H1 (cell line): ENCODE measurements at regions not wholly inside any gene's neighbourhood (a gene's known extent, or its start where the extent isn't known, plus 50 kb on each side); places are given as distances from the start of the nearest gene placed in this dataset.

Experiments used
- CTCF ChIA-PET: fragments of 300-600 bp; sonication (Branson Sonifier 250); formaldehyde crosslinking; loops from one replicate; lab custom pipeline; 2021; ENCODE audit not compliant: partially characterized antibody; lab: Charles Lee
- POLR2A ChIA-PET: fragments of 300-600 bp; sonication (Branson Sonifier 250); formaldehyde crosslinking; loops from one replicate; lab custom pipeline; 2021; ENCODE audit warnings: inconsistent platforms; ENCODE audit not compliant: partially characterized antibody; lab: Charles Lee
- DNase-seq, 2 experiments: peaks; one replicate each; pipeline versions ENCODE4 v3.0.0 to v3.0.0-alpha.2; 2010 to 2022; ENCODE audit warnings: low spot score in 2 of 2, low read depth in 1 of 2, mixed read lengths in 1 of 2
- FAIRE-seq: peaks from 2 replicates; lab custom pipeline; 2011; peaks lifted over from hg19 to GRCh38; lab: Jason Lieb, UNC
- H2AFZ ChIP-seq: 2 replicates; pipeline ENCODE4 v1.8.1; 2012; ENCODE audit warnings: low read length, inconsistent platforms
- H2AK5ac ChIP-seq: 2 replicates; pipeline ENCODE4 v1.6.1; 2013; ENCODE audit warnings: low read depth, low read length
- H2BK120ac ChIP-seq: replicated peaks from 2 replicates; pipeline ENCODE3; 2013; ENCODE audit warnings: low read depth, low read length, inconsistent platforms
- H2BK12ac ChIP-seq: 2 replicates; pipeline ENCODE4 v1.6.1; 2013; ENCODE audit warnings: low read depth, low read length
- H2BK15ac ChIP-seq: 2 replicates; pipeline ENCODE4 v1.6.1; 2013; ENCODE audit warnings: low read length
- H2BK20ac ChIP-seq: 2 replicates; pipeline ENCODE4 v1.6.1; 2013; ENCODE audit warnings: low read length
- H2BK5ac ChIP-seq: 2 replicates; pipeline ENCODE4 v1.6.1; 2013; ENCODE audit warnings: low read depth, low read length
- H3K14ac ChIP-seq: 2 replicates; pipeline ENCODE4 v1.6.1; 2013; ENCODE audit warnings: inconsistent platforms; ENCODE audit not compliant: insufficient read length
- H3K18ac ChIP-seq: 2 replicates; pipeline ENCODE4 v1.6.1; 2013; ENCODE audit warnings: low read length; ENCODE audit errors: extremely low read depth
- H3K23ac ChIP-seq: 2 replicates; pipeline ENCODE4 v1.6.1; 2013; ENCODE audit warnings: inconsistent platforms; ENCODE audit not compliant: insufficient read length
- H3K23me2 ChIP-seq: 2 replicates; pipeline ENCODE4 v1.6.1; 2013; ENCODE audit warnings: low read depth, low read length
- H3K27ac ChIP-seq: 2 replicates; pipeline ENCODE4 v1.6.1; 2011; ENCODE audit warnings: low read depth, low read length, inconsistent platforms
- H3K27me3 ChIP-seq, 4 experiments: replicated peaks in 1 of 4; 1 replicate in 1 of 4; 2 replicates in 3 of 4; pipeline versions ENCODE4 v1.6.1 to v1.8.1; 2011 to 2013; ENCODE audit warnings: low read length in 3 of 4, mild to moderate bottlenecking in 3 of 4, inconsistent platforms in 2 of 4, mixed read lengths in 2 of 4, moderate library complexity in 1 of 4; ENCODE audit not compliant: control insufficient read depth in 3 of 4, insufficient read depth in 3 of 4; ENCODE audit errors: extremely low read depth in 1 of 4
- H3K36me3 ChIP-seq, 4 experiments: 2 replicates each; pipeline versions ENCODE4 v1.6.1 to v1.8.1; 2011 to 2013; ENCODE audit warnings: mild to moderate bottlenecking in 4 of 4, low read length in 3 of 4, moderate library complexity in 2 of 4, control low read depth in 1 of 4, inconsistent platforms in 1 of 4; ENCODE audit not compliant: insufficient read depth in 4 of 4, control insufficient read depth in 2 of 4
- H3K4ac ChIP-seq: replicated peaks from 2 replicates; pipeline ENCODE3; 2013; ENCODE audit warnings: low read length, low read depth, mixed read lengths, inconsistent platforms; ENCODE audit not compliant: insufficient read length
- H3K4me1 ChIP-seq, 4 experiments: replicated peaks in 1 of 4; 1 replicate in 1 of 4; 2 replicates in 3 of 4; pipeline versions ENCODE4 v1.6.1 to v1.8.1; 2011 to 2013; ENCODE audit warnings: low read length in 3 of 4, inconsistent platforms in 2 of 4, mixed read lengths in 1 of 4; ENCODE audit not compliant: insufficient read depth in 4 of 4, control insufficient read depth in 3 of 4
- H3K4me2 ChIP-seq, 2 experiments: 2 replicates each; pipeline versions ENCODE4 v1.6.1 to v1.8.1; 2011 to 2013; ENCODE audit warnings: low read depth in 2 of 2, low read length in 2 of 2, control low read depth in 1 of 2, inconsistent platforms in 1 of 2, mild to moderate bottlenecking in 1 of 2; ENCODE audit not compliant: insufficient read depth in 1 of 2
- H3K4me3 ChIP-seq, 4 experiments: fragments of 200-600, 300-600 bp in 1 of 4; sonication (generic), shearing (Covaris generic), sonication (Bioruptor Twin) in 1 of 4; 2 replicates each; pipeline versions ENCODE4 v1.5.1 to v1.8.1; 2011 to 2016; ENCODE audit warnings: low read length in 4 of 4, low read depth in 3 of 4, control low read depth in 2 of 4, inconsistent platforms in 2 of 4, mild to moderate bottlenecking in 2 of 4, mixed read lengths in 1 of 4, moderate library complexity in 1 of 4; ENCODE audit not compliant: insufficient read depth in 2 of 4; ENCODE audit errors: extremely low read depth in 1 of 4
- H3K56ac ChIP-seq: replicated peaks from 2 replicates; pipeline ENCODE3; 2013; ENCODE audit warnings: low read depth, mild to moderate bottlenecking, mixed read lengths, low read length, inconsistent platforms; ENCODE audit not compliant: insufficient read length
- H3K79me1 ChIP-seq: 2 replicates; pipeline ENCODE4 v1.6.1; 2013; ENCODE audit warnings: low read depth, low read length, control low read depth
- H3K79me2 ChIP-seq, 2 experiments: 2 replicates each; pipeline versions ENCODE4 v1.6.1 to v1.8.1; 2012 to 2013; ENCODE audit warnings: low read length in 2 of 2, mild to moderate bottlenecking in 2 of 2, inconsistent platforms in 1 of 2; ENCODE audit not compliant: insufficient read depth in 2 of 2, control insufficient read depth in 1 of 2
- H3K9ac ChIP-seq, 4 experiments: replicated peaks in 1 of 4; 1 replicate in 1 of 4; 2 replicates in 3 of 4; pipeline versions ENCODE4 v1.6.1 to v1.8.1; 2011 to 2013; ENCODE audit warnings: low read depth in 3 of 4, low read length in 3 of 4, control low read depth in 2 of 4, mild to moderate bottlenecking in 2 of 4, moderate library complexity in 2 of 4, inconsistent platforms in 1 of 4; ENCODE audit errors: extremely low read depth in 1 of 4
- H3K9me3 ChIP-seq, 2 experiments: 2 replicates each; pipeline versions ENCODE4 v1.6.1 to v1.8.1; 2012 to 2013; ENCODE audit warnings: mild to moderate bottlenecking in 2 of 2, moderate library complexity in 2 of 2, control low read depth in 1 of 2, inconsistent platforms in 1 of 2, low read depth in 1 of 2, low read length in 1 of 2, mixed read lengths in 1 of 2; ENCODE audit not compliant: insufficient read depth in 2 of 2
- H4K20me1 ChIP-seq, 2 experiments: replicated peaks in 1 of 2; 2 replicates each; pipeline versions ENCODE3 to v1.8.1; 2011 to 2013; ENCODE audit warnings: inconsistent platforms in 2 of 2, low read length in 2 of 2, mild to moderate bottlenecking in 1 of 2; ENCODE audit not compliant: insufficient read depth in 2 of 2, control insufficient read depth in 1 of 2
- H4K5ac ChIP-seq: 2 replicates; pipeline ENCODE4 v1.6.1; 2013; ENCODE audit warnings: low read length, low read depth, mixed read lengths, inconsistent platforms; ENCODE audit not compliant: insufficient read length
- H4K8ac ChIP-seq: 2 replicates; pipeline ENCODE4 v1.8.0; 2013; ENCODE audit warnings: mild to moderate bottlenecking, moderate library complexity, low read length, inconsistent platforms; ENCODE audit not compliant: insufficient read depth; ENCODE audit errors: extremely low read depth
- H4K91ac ChIP-seq: replicated peaks from 2 replicates; pipeline ENCODE3; 2013; ENCODE audit warnings: low read length, mixed read lengths, inconsistent platforms; ENCODE audit not compliant: insufficient read length
- EGR1 ChIP-seq: IDR thresholded peaks from 2 replicates; pipeline ENCODE4 v1.6.1; 2011; ENCODE audit warnings: low read depth, low read length, borderline replicate concordance
- EZH2 ChIP-seq: fragments of 200-600 bp; sonication (generic); IDR thresholded peaks from 2 replicates; pipeline ENCODE4 v1.7.1; 2012; ENCODE audit warnings: low read depth, mild to moderate bottlenecking, moderate library complexity, low read length, inconsistent platforms; ENCODE audit not compliant: severe bottlenecking
- GTF2F1 ChIP-seq: IDR thresholded peaks from 2 replicates; pipeline ENCODE4 v1.6.1; 2012; ENCODE audit warnings: low read depth, low read length, improper control_type of control experiment, borderline replicate concordance
- POLR2AphosphoS5 ChIP-seq: IDR thresholded peaks from 2 replicates; pipeline ENCODE4 v1.6.1; 2011; ENCODE audit warnings: low read depth, low read length
- SAP30 ChIP-seq: fragments of 300-600 bp; sonication (generic); IDR thresholded peaks from 2 replicates; pipeline ENCODE4 v1.7.1; 2012; ENCODE audit warnings: low read length, moderate library complexity, mild to moderate bottlenecking, inconsistent platforms; ENCODE audit not compliant: insufficient read depth, insufficient replicate concordance
- SIN3A ChIP-seq, 2 experiments: IDR thresholded peaks in 1 of 2; conservative IDR thresholded peaks in 1 of 2; 2 replicates each; pipeline ENCODE4 v1.6.1; 2011 to 2012; ENCODE audit warnings: low read length in 2 of 2, improper control_type of control experiment in 1 of 2, low read depth in 1 of 2, mild to moderate bottlenecking in 1 of 2
- SP1 ChIP-seq: IDR thresholded peaks from 2 replicates; pipeline ENCODE4 v1.6.1; 2011; ENCODE audit warnings: low read depth, low read length
- TEAD4 ChIP-seq: IDR thresholded peaks from 2 replicates; pipeline ENCODE4 v1.6.1; 2012; ENCODE audit warnings: low read depth, low read length, inconsistent platforms, mixed read lengths
- ZNF274 ChIP-seq: IDR thresholded peaks from 2 replicates; pipeline ENCODE4 v1.7.0; 2012; ENCODE audit warnings: low read length, borderline replicate concordance; ENCODE audit errors: extremely low read depth
- WGBS, 2 experiments: shearing (Covaris generic) in 1 of 2; methylation state at CpG; one replicate each; pipeline versions ENCODE4 v1.1.6 to v1.1.7; 2013 to 2015; ENCODE audit warnings: low lambda C conversion rate in 2 of 2, mixed read lengths in 2 of 2, inconsistent platforms in 1 of 2, low coverage in 1 of 2, missing lambda C conversion rate in 1 of 2; ENCODE audit not compliant: insufficient replicate concordance in 2 of 2, insufficient coverage in 1 of 2, insufficient read length in 1 of 2; ENCODE audit errors: extremely low coverage in 1 of 2, missing lambda C conversion rate in 1 of 2; 5-methylcytosine and 5-hydroxymethylcytosine counted together

DNA sequence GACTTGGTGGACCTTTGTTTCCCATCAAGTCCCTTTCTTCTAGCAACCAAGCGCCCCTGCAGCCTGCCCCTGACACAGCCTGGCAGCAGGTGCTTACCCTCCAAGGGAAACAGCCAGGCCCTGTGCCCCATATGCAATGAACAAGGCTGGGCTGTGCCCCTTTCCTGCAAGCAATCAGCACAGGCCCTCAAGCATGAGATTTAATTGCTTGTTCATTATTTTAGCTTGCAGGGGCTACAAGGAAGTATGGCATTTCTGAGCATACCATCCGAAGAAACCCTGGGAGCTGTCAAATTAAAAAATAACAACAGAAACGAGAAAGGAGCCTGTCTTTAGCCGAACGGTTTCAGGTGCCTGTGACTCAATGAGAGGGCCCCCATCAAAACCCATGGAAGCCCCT is 522.9 kb upstream of the ARID1B start:
- WGBS, 2 experiments = 88% methylated on average over 5 of the region's 5 CpGs; no CpG with 5 or more reads in 1 of the 2 experiments
- H2BK120ac ChIP-seq = no peak overlapping the region
- H3K23ac ChIP-seq = no peak overlapping the region
- H3K4me2 ChIP-seq = no peak overlapping the region
- no peak overlapping the region for H3K14ac ChIP-seq
- H3K4me1 ChIP-seq = no peaks in the 10 kb centered on the region
- H3K23me2 ChIP-seq = peaks cover 2% of the 10 kb centered on the region; the same call in 1 of the 2 replicates
- TF ChIP-seq GTF2F1 = no peak
- no peak for TF ChIP-seq ZNF274
- TF ChIP-seq POLR2AphosphoS5 = no peak
- TF ChIP-seq SIN3A (conservative IDR thresholded peaks at IDR 0.05 in 1 of 2, IDR thresholded peaks at IDR 0.05 in 1 of 2; ENCODE audit: low read depth in 1 of 2, low read length in 2 of 2) = no peak
- TF ChIP-seq EZH2 = no peak
- no peak for TF ChIP-seq EGR1
- TF ChIP-seq TEAD4 = no peak
- no peak for TF ChIP-seq SAP30
- no peak for TF ChIP-seq SP1
- FAIRE-seq (no peak), DNase-seq (no peak)
- H3K9me3 ChIP-seq = no peaks in the 10 kb centered on the region
- H3K27ac ChIP-seq = no peak overlapping the region
- no peak overlapping the region for H2AK5ac ChIP-seq
- no peak overlapping the region for H2BK15ac ChIP-seq
- H3K56ac ChIP-seq = no peak overlapping the region
- no peaks in the 10 kb centered on the region for H3K79me1 ChIP-seq
- H3K9ac ChIP-seq = no peak overlapping the region
- no peak overlapping the region for H2BK5ac ChIP-seq
- H4K5ac ChIP-seq = no peak overlapping the region
- H3K36me3 ChIP-seq = no peaks in the 10 kb centered on the region
- H3K4ac ChIP-seq = no peak overlapping the region
- H4K91ac ChIP-seq = no peak overlapping the region
- POLR2A ChIA-PET = no interaction called here
- H2BK12ac ChIP-seq = no peak overlapping the region
- H2BK20ac ChIP-seq = no peak overlapping the region
- no peaks in the 10 kb centered on the region for H3K27me3 ChIP-seq
- no peak overlapping the region for H3K4me3 ChIP-seq
- no peak overlapping the region for H4K8ac ChIP-seq
- no peaks in the 10 kb centered on the region for H3K79me2 ChIP-seq
- H4K20me1 ChIP-seq = no peaks in the 10 kb centered on the region
- H2AFZ ChIP-seq = no peak overlapping the region
- CTCF ChIA-PET = no interaction called here
- no peak overlapping the region for H3K18ac ChIP-seq
